Lower lobe of right lung (tissue), 2 donors: ENCODE measurements at regions not wholly inside any gene's neighbourhood (a gene's known extent, or its start where the extent isn't known, plus 50 kb on each side); places are given as distances from the start of the nearest gene placed in this dataset.
A peak's percentile ranks its signal among the peaks of the same experiment; 100 is the strongest.

Source experiments
- ATAC-seq, 2 donors: fragments of 200-7000 bp; cut with Tn5 transposase; one replicate each; pipeline ENCODE4 v1.9.1; 2020 to 2022; ENCODE audit warnings: mild to moderate bottlenecking in 2 of 2, moderate library complexity in 2 of 2
- DNase-seq: peaks from one replicate; pipeline ENCODE4 v3.0.0-alpha.2; 2020
- H3K27ac ChIP-seq: fragments of 200-600 bp; one replicate; pipeline ENCODE4 v1.8.0; 2022
- H3K27me3 ChIP-seq: fragments of 200-600 bp; one replicate; pipeline ENCODE4 v1.8.0; 2022; ENCODE audit warnings: low read depth
- H3K36me3 ChIP-seq: fragments of 200-600 bp; one replicate; pipeline ENCODE4 v1.8.0; 2022; ENCODE audit warnings: mild to moderate bottlenecking
- H3K4me1 ChIP-seq: fragments of 200-600 bp; one replicate; pipeline ENCODE4 v1.8.0; 2022
- H3K4me3 ChIP-seq: fragments of 200-600 bp; one replicate; pipeline ENCODE4 v1.8.0; 2022; ENCODE audit warnings: mild to moderate bottlenecking
- H3K9me3 ChIP-seq: fragments of 200-600 bp; one replicate; pipeline ENCODE4 v1.8.0; 2022
- intact Hi-C: fragments of 100-400 bp; cut with DNase I; formaldehyde crosslinking; loops from one replicate; pipeline ENCODE4 v1.11.0; 2022
- TF ChIP-seq, protein P1 (sequence below): fragments of 200-600 bp; IDR thresholded peaks from one replicate; pipeline ENCODE4 v1.8.0; 2022; ENCODE audit warnings: antibody characterized with exemption, mild to moderate bottlenecking
- donor health status: DM: no; HTN: yes; CAD: no; lungs with severe emphysema.

DNA sequence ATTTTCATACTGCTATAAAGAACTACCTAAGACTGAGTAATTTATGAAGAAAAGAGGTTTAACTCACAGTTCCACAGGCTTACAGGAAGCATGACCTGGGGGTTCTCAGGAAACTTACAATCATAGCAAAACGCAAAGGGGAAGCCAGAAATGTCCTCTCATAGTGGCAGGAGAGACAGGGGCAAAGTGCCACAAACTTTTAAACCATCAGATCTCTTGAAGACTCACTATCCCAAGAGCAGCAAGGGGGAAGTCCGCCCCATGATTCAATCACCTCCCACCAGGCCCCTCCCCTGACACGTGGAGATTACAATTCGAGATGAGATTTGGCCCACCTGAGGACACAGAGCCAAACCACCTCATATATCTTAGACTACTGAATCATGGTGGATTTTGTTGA, 198.7 kb downstream of the KCTD12 start:
- TF ChIP-seq, protein P1, sequence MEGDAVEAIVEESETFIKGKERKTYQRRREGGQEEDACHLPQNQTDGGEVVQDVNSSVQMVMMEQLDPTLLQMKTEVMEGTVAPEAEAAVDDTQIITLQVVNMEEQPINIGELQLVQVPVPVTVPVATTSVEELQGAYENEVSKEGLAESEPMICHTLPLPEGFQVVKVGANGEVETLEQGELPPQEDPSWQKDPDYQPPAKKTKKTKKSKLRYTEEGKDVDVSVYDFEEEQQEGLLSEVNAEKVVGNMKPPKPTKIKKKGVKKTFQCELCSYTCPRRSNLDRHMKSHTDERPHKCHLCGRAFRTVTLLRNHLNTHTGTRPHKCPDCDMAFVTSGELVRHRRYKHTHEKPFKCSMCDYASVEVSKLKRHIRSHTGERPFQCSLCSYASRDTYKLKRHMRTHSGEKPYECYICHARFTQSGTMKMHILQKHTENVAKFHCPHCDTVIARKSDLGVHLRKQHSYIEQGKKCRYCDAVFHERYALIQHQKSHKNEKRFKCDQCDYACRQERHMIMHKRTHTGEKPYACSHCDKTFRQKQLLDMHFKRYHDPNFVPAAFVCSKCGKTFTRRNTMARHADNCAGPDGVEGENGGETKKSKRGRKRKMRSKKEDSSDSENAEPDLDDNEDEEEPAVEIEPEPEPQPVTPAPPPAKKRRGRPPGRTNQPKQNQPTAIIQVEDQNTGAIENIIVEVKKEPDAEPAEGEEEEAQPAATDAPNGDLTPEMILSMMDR = no peak
- Histone ChIP-seq H3K9me3 (no peaks in the 10 kb centered on the region), H3K36me3 (no peaks in the 10 kb centered on the region), H3K4me3 (no peak overlapping the region), H3K4me1 (peaks cover 13% of the 10 kb centered on the region), H3K27ac (no peak overlapping the region), H3K27me3 (no peaks in the 10 kb centered on the region)
- DNase-seq = no peak
- intact Hi-C loops = no loop called here
- ATAC-seq = no peak

DNA sequence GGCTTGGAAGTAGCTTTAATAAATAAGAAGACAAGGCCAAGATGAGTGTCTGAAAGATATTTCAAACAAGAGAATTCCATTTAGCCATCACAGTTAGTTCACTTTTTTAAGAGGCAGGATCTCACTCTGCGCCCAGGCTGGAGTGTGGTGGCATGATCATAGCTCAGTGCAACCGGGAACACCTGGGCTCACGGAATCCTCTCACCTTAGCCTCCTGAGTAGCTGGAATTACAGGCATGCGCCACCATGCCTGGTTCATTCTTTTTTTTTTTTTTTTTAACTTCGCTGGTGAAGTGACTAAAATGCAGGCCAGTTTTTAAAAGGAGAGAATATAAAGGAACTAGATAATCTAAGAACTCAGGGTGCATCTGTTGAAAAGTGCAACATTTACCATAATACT, 200.3 kb downstream of the KCTD12 start:
- no peak overlapping the region for H3K27ac ChIP-seq
- TF ChIP-seq, protein P1 = no peak
- no peaks in the 10 kb centered on the region for H3K36me3 ChIP-seq
- no peaks in the 10 kb centered on the region for H3K27me3 ChIP-seq
- DNase-seq (no peak), ATAC-seq (no peak)
- H3K4me3 ChIP-seq = no peak overlapping the region
- H3K9me3 ChIP-seq = no peaks in the 10 kb centered on the region
- intact Hi-C loops = no loop called here
- H3K4me1 ChIP-seq = peaks cover 13% of the 10 kb centered on the region

DNA sequence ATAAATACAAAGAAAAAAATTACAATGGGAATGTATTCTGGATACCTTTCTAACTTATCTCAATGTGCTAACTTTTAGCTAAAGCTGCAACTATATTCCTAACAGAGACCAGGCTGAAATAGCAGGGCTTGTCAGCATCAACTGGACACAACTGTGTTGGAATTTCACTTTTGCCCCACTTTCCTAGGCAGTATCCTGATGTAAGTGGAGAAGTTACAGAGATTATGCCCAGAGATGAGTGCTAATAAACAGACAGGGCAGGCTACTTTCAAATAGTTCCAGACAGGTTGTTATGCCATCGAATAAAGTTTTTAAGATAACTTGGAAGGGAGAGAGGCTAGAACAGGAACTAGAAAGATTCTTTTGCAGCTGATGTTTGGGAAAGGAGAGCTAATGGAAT, 201.9 kb downstream of the KCTD12 start:
- no peak for DNase-seq
- Histone ChIP-seq H3K27me3 (no peaks in the 10 kb centered on the region), H3K9me3 (no peaks in the 10 kb centered on the region), H3K36me3 (no peaks in the 10 kb centered on the region), H3K4me3 (no peak overlapping the region), H3K4me1 (peaks cover 13% of the 10 kb centered on the region), H3K27ac (no peak overlapping the region)
- ATAC-seq = no peak
- TF ChIP-seq, protein P1 = no peak
- intact Hi-C loops = no loop called here

DNA sequence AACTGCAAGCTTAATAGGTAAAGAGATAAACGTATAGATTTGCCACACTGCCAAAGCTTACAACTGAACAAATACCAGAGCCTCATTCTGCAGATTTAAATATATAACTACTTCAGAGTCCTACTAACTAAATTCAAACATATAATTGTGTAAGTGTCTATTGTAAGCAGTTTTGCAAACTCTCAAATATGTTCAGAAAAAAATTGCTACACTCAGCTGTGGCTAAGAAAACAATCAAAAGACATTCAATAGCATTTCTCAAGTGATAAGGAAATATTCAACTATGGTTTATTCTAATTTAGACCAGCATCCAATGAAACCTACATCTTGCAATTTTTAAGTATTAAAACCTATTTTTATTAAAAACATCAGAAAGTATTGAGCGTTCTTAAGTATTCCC, 202.4 kb downstream of the KCTD12 start:
- Histone ChIP-seq H3K36me3 (no peaks in the 10 kb centered on the region), H3K9me3 (no peaks in the 10 kb centered on the region), H3K27ac (no peak overlapping the region), H3K27me3 (no peaks in the 10 kb centered on the region), H3K4me3 (no peak overlapping the region), H3K4me1 (peaks cover 13% of the 10 kb centered on the region)
- TF ChIP-seq, protein P1 = no peak
- intact Hi-C loops = no loop called here
- DNase-seq (no peak), ATAC-seq (no peak)

DNA sequence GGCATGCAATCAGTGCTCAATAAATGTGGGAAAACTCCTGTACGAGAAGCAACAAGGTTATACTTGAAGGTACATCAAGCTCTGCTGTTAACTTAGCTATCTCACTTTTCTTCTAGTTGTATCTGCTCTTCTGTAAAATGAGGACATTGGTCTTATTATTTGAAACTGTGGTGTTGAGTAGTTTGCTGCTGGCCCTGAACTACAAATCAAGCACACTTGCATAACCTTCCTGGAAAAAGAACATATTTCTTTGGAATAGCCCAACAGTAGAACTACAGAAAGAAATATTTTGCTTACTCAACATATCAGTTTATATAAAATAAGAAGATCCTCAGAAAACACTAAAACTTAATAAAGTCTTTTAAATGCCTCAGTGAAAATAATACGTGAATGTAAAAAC, 203.0 kb downstream of the KCTD12 start:
- no peak overlapping the region for H3K27ac ChIP-seq
- no peaks in the 10 kb centered on the region for H3K27me3 ChIP-seq
- no peaks in the 10 kb centered on the region for H3K36me3 ChIP-seq
- H3K4me3 ChIP-seq = no peak overlapping the region
- intact Hi-C loops = no loop called here
- H3K9me3 ChIP-seq = no peaks in the 10 kb centered on the region
- TF ChIP-seq, protein P1 = no peak
- no peak for ATAC-seq
- no peak for DNase-seq
- peaks cover 13% of the 10 kb centered on the region for H3K4me1 ChIP-seq

DNA sequence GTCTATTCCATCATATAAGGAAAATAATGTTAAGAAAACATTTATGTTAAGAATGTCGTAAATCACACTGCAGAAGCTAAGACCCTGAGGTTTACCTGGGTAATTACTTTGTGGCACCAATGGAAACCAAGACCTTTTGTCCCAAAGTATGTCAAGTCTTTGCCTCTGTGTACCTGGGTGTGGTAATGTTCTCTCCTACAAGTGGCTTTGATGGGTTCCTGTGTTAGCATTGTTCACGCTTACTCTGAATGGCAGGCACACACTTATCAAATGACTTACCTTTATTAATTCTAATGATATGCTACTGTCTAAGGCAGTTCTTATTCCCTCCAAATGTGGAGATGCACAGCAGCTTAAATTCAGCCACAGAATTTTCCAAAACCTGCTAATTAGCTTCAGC, 206.1 kb downstream of the KCTD12 start:
- Histone ChIP-seq H3K36me3 (no peaks in the 10 kb centered on the region), H3K27me3 (no peaks in the 10 kb centered on the region), H3K4me3 (no peak overlapping the region), H3K9me3 (no peaks in the 10 kb centered on the region), H3K4me1 (peaks cover 6% of the 10 kb centered on the region), H3K27ac (no peak overlapping the region)
- TF ChIP-seq, protein P1 = no peak
- DNase-seq = no peak
- ATAC-seq = peak in 1 of 2 donors; percentile 50
- intact Hi-C loops = no loop called here
